ENCODE measurements at regions not wholly inside any gene's neighbourhood (a gene's known extent, or its start where the extent isn't known, plus 50 kb on each side); places are given as distances from the start of the nearest gene placed in this dataset.

- peak; percentile 63 to 92 for ATAC-seq (ENCODE audit: low FRiP score in 2 of 2)
- Histone ChIP-seq H3K4me3 (no peak overlapping the region), H3K27ac (peak overlapping the region in 3 of 4 donors; percentile 0 to 54 (median 53))
These were observed 423.7 kb upstream of the MARCKS start for GRCh38 chr6:113433335-113433991.

DNA sequence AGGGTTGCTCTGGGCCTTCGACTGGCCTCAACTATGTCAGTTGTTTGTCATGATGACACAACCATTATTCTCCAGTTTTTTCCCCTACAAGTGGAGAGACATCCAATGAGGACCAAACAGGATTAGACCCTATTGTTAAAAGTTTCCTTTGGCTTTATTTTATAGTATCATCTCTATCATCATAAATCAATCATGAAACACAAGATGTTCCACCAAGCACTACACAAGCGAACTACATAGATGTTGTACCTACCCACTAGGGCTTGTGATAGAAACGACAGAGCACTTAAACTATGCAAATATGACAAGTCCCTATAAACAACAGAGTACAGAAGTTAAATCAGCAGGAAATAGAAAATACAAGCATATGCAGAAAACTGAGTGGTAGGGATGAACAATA lies 422.5 kb upstream of the MARCKS start:
- ATAC-seq (ENCODE audit: low FRiP score in 2 of 2) (no peak), DNase-seq (no peak)
- no peak for TF ChIP-seq CTCF (IDR thresholded peaks at IDR 0.05)
- TF ChIP-seq POLR2AphosphoS5 (IDR thresholded peaks at IDR 0.05), result no peak
- no peak for TF ChIP-seq EP300 (IDR thresholded peaks at IDR 0.05)
- no peak for TF ChIP-seq POLR2A (IDR thresholded peaks at IDR 0.05)
- Histone ChIP-seq H3K36me3 (no peaks in the 10 kb centered on the region), H3K9me3 (no peaks in the 10 kb centered on the region), H3K27me3 (no peaks in the 10 kb centered on the region), H3K27ac (peak overlapping the region in 1 of 4 donors; percentile 53), H3K4me1 (peaks cover 17 to 20% (median 18%) of the 10 kb centered on the region in 4 donors), H3K4me3 (no peak overlapping the region)
- 70 to 72% methylated on average over 3 of the region's 3 CpGs for WGBS, 2 donors

More at GRCh38 chr6:113433335-113433991, 423.7 kb upstream of the MARCKS start:
- peaks cover 17 to 20% (median 18%) of the 10 kb centered on the region in 4 donors for H3K4me1 ChIP-seq
- H3K9me3 ChIP-seq, result no peaks in the 10 kb centered on the region
- H3K27me3 ChIP-seq, result no peaks in the 10 kb centered on the region
- WGBS, 2 donors, result 22 to 23% methylated on average over 6 of the region's 6 CpGs
- TF ChIP-seq POLR2AphosphoS5 (IDR thresholded peaks at IDR 0.05) (peak in 1 of 2 donors; percentile 48), POLR2A (IDR thresholded peaks at IDR 0.05) (no peak)
- DNase-seq, result peak in 1 of 2 donors; percentile 86
- H3K36me3 ChIP-seq, result no peaks in the 10 kb centered on the region

- no peak overlapping the region for H3K27ac ChIP-seq
- H3K36me3 ChIP-seq, result no peaks in the 10 kb centered on the region
- no peak for DNase-seq
- 43 to 49% methylated on average over 3 of the region's 3 CpGs for WGBS, 2 donors
- H3K27me3 ChIP-seq, result no peaks in the 10 kb centered on the region
- H3K4me3 ChIP-seq, result no peak overlapping the region
- H3K4me1 ChIP-seq, result peaks cover 16 to 17% (median 16%) of the 10 kb centered on the region in 4 donors
- no peaks in the 10 kb centered on the region for H3K9me3 ChIP-seq
- TF ChIP-seq CTCF (IDR thresholded peaks at IDR 0.05) (no peak), POLR2AphosphoS5 (IDR thresholded peaks at IDR 0.05) (no peak), POLR2A (IDR thresholded peaks at IDR 0.05) (no peak), EP300 (IDR thresholded peaks at IDR 0.05) (no peak)
- ATAC-seq (ENCODE audit: low FRiP score in 2 of 2), result no peak
These were observed 419.6 kb upstream of the MARCKS start for GRCh38 chr6:113437566-113437965.

GRCh38 chr6:113439866-113440265 lies 417.3 kb upstream of the MARCKS start:
- H3K36me3 ChIP-seq, result no peaks in the 10 kb centered on the region
- no peaks in the 10 kb centered on the region for H3K9me3 ChIP-seq
- H3K4me3 ChIP-seq, result no peak overlapping the region
- 85 to 90% methylated on average over 7 of the region's 7 CpGs for WGBS, 2 donors
- no peaks in the 10 kb centered on the region for H3K27me3 ChIP-seq
- no peak for ATAC-seq (ENCODE audit: low FRiP score in 2 of 2)
- TF ChIP-seq EP300 (IDR thresholded peaks at IDR 0.05) (no peak), POLR2AphosphoS5 (IDR thresholded peaks at IDR 0.05) (no peak)
- no peaks in the 10 kb centered on the region for H3K4me1 ChIP-seq
- no peak for DNase-seq
- H3K27ac ChIP-seq, result no peak overlapping the region

DNA sequence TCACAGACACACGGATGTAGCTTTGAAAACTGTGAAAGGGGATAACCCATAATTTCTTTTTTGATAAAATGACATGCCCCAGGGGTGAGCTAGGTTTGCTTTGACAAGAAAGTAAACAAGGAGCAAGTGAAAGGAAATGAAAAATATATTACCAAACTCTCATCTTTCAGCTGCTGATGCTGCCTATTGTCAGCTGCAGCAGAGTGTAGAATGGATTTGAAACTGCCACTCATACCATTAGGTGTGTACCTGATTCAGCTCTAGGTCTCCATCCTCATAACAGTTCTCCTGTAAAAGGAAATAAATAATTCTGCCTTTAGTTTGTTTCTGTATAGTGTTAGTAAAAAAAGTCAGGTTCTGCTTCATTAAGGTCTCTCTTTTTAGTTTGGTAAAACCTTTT lies 415.1 kb upstream of the MARCKS start:
- no peak overlapping the region for H3K4me3 ChIP-seq
- 54 to 69% methylated on average over 1 of the region's 1 CpG for WGBS, 2 donors
- no peaks in the 10 kb centered on the region for H3K4me1 ChIP-seq
- DNase-seq (no peak), ATAC-seq (ENCODE audit: low FRiP score in 2 of 2) (no peak)
- TF ChIP-seq POLR2A (IDR thresholded peaks at IDR 0.05) (no peak), POLR2AphosphoS5 (IDR thresholded peaks at IDR 0.05) (no peak), EP300 (IDR thresholded peaks at IDR 0.05) (no peak), CTCF (IDR thresholded peaks at IDR 0.05) (no peak)
- H3K27ac ChIP-seq, result no peak overlapping the region
- H3K9me3 ChIP-seq, result no peaks in the 10 kb centered on the region
- no peaks in the 10 kb centered on the region for H3K27me3 ChIP-seq
- no peaks in the 10 kb centered on the region for H3K36me3 ChIP-seq

GRCh38 chr6:113445201-113445600 lies 411.9 kb upstream of the MARCKS start:
- Histone ChIP-seq H3K27me3 (no peaks in the 10 kb centered on the region), H3K36me3 (no peaks in the 10 kb centered on the region), H3K4me1 (peaks cover 0 to 7% (median 1%) of the 10 kb centered on the region in 4 donors), H3K27ac (no peak overlapping the region), H3K4me3 (no peak overlapping the region), H3K9me3 (no peaks in the 10 kb centered on the region)
- TF ChIP-seq EP300 (IDR thresholded peaks at IDR 0.05) (no peak), POLR2AphosphoS5 (IDR thresholded peaks at IDR 0.05) (no peak), CTCF (IDR thresholded peaks at IDR 0.05) (no peak), POLR2A (IDR thresholded peaks at IDR 0.05) (no peak)
- no peak for DNase-seq
- ATAC-seq (ENCODE audit: low FRiP score in 2 of 2), result no peak
- WGBS, 2 donors, result 92 to 97% methylated on average over 3 of the region's 3 CpGs
